ENCODE measurements at regions not wholly inside any gene's neighbourhood (a gene's known extent, or its start where the extent isn't known, plus 50 kb on each side); places are given as distances from the start of the nearest gene placed in this dataset.

DNA sequence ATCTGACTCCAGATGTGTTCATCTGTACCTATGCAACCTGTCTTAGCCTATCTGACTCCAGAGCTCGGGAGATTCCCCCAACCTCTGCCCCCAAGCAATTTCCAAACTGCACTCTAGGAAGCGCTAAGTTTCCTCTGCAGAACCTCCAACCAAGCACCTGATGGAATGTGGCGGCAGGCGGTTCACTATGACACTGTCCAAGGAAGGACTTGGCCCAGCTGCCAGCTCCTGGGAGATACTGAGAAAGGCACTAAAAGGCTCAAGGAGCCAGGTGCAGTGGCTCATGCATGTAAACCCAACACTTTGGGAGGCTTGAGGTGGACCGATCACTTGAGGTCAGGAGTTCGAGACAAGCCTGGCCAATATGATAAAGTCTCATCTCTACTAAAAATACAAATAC lies 244.0 kb downstream of the BCL11B start:
- no peak overlapping the region for H3K4me2 ChIP-seq (ENCODE audit: low read length)

DNA sequence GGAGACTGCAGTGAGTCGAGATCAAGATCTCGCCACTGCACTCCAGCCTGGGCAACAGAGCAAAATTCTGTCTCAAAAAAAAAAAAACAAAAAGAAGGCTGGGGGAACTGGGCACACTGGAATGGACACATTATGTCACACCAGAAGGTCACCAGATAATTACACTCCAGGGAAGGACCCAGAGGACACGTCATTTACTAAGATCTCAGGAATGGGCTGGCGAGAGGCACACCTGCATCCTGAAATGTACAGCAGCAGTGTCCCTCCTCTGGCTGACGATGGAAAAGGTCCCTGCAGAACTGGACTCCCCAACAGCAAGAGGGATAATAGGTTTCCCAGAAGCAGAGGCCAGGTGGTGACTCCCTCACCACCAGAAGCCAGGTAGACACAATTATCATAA lies 243.5 kb downstream of the BCL11B start:
- Histone ChIP-seq H3K27ac (ENCODE audit: low read depth, low read length) (no peak overlapping the region), H3K36me3 (ENCODE audit: insufficient read depth, low read length) (no peaks in the 10 kb centered on the region), H3K79me2 (ENCODE audit: insufficient read depth, low read length) (no peaks in the 10 kb centered on the region), H3K4me2 (ENCODE audit: low read length) (no peak overlapping the region), H3K4me1 (ENCODE audit: insufficient read depth, low read length) (no peaks in the 10 kb centered on the region), H3K4me3 (ENCODE audit: insufficient read depth, low read depth, low read length) (no peak overlapping the region), H2AFZ (ENCODE audit: low read depth, low read length) (no peak overlapping the region), H3K9me3 (ENCODE audit: insufficient read depth, low read depth, low read length) (peaks cover 4% of the 10 kb centered on the region), H3K27me3 (ENCODE audit: insufficient read depth, low read length) (no peaks in the 10 kb centered on the region), H4K20me1 (ENCODE audit: insufficient read depth, low read length) (no peaks in the 10 kb centered on the region), H3K9ac (ENCODE audit: low read length) (no peak overlapping the region)
- FAIRE-seq: no peak
- Mint-ChIP-seq H3K27ac (ENCODE audit: unreplicated experiment) (no peak overlapping the region), H3K27me3 (ENCODE audit: low read depth, unreplicated experiment) (peaks cover 28% of the 10 kb centered on the region), H3K4me1 (ENCODE audit: low read depth, unreplicated experiment) (peaks cover 2% of the 10 kb centered on the region), H3K4me3 (ENCODE audit: unreplicated experiment) (no peak overlapping the region), H3K36me3 (ENCODE audit: low read depth, unreplicated experiment) (peaks cover 4% of the 10 kb centered on the region), H3K9me3 (ENCODE audit: unreplicated experiment) (peaks cover 7% of the 10 kb centered on the region)
- no peak for TF ChIP-seq EZH2 (IDR thresholded peaks at IDR 0.05; ENCODE audit: insufficient read depth, low read length)
- DNase-seq (ENCODE audit: low read depth): no peak

More for the DNA sequence above, 244.0 kb downstream of the BCL11B start:
- H2AFZ ChIP-seq (ENCODE audit: low read depth, low read length): no peak overlapping the region
- H3K27me3 ChIP-seq (ENCODE audit: insufficient read depth, low read length): no peaks in the 10 kb centered on the region
- H3K36me3 Mint-ChIP-seq (ENCODE audit: low read depth, unreplicated experiment): peaks cover 4% of the 10 kb centered on the region
- H3K27me3 Mint-ChIP-seq (ENCODE audit: low read depth, unreplicated experiment): peaks cover 25% of the 10 kb centered on the region
- no peaks in the 10 kb centered on the region for H3K4me1 ChIP-seq (ENCODE audit: insufficient read depth, low read length)
- no peak overlapping the region for H3K4me3 ChIP-seq (ENCODE audit: insufficient read depth, low read depth, low read length)
- H3K9me3 Mint-ChIP-seq (ENCODE audit: unreplicated experiment): peaks cover 7% of the 10 kb centered on the region
- H3K9me3 ChIP-seq (ENCODE audit: insufficient read depth, low read depth, low read length): peaks cover 4% of the 10 kb centered on the region
- TF ChIP-seq, protein P1, sequence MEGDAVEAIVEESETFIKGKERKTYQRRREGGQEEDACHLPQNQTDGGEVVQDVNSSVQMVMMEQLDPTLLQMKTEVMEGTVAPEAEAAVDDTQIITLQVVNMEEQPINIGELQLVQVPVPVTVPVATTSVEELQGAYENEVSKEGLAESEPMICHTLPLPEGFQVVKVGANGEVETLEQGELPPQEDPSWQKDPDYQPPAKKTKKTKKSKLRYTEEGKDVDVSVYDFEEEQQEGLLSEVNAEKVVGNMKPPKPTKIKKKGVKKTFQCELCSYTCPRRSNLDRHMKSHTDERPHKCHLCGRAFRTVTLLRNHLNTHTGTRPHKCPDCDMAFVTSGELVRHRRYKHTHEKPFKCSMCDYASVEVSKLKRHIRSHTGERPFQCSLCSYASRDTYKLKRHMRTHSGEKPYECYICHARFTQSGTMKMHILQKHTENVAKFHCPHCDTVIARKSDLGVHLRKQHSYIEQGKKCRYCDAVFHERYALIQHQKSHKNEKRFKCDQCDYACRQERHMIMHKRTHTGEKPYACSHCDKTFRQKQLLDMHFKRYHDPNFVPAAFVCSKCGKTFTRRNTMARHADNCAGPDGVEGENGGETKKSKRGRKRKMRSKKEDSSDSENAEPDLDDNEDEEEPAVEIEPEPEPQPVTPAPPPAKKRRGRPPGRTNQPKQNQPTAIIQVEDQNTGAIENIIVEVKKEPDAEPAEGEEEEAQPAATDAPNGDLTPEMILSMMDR (IDR thresholded peaks at IDR 0.05; ENCODE audit: insufficient read depth, low read depth, low read length): no peak
- no peak for TF ChIP-seq EZH2 (IDR thresholded peaks at IDR 0.05; ENCODE audit: insufficient read depth, low read length)
- FAIRE-seq (no peak), DNase-seq (ENCODE audit: low read depth) (no peak)
- no peak overlapping the region for H3K27ac ChIP-seq (ENCODE audit: low read depth, low read length)
- H3K4me3 Mint-ChIP-seq (ENCODE audit: unreplicated experiment): no peak overlapping the region
- H3K4me1 Mint-ChIP-seq (ENCODE audit: low read depth, unreplicated experiment): peaks cover 2% of the 10 kb centered on the region
- H3K27ac Mint-ChIP-seq (ENCODE audit: unreplicated experiment): no peak overlapping the region
- no peaks in the 10 kb centered on the region for H3K36me3 ChIP-seq (ENCODE audit: insufficient read depth, low read length)
- no peak overlapping the region for H3K9ac ChIP-seq (ENCODE audit: low read length)
- no peaks in the 10 kb centered on the region for H4K20me1 ChIP-seq (ENCODE audit: insufficient read depth, low read length)
- H3K79me2 ChIP-seq (ENCODE audit: insufficient read depth, low read length): no peaks in the 10 kb centered on the region

DNA sequence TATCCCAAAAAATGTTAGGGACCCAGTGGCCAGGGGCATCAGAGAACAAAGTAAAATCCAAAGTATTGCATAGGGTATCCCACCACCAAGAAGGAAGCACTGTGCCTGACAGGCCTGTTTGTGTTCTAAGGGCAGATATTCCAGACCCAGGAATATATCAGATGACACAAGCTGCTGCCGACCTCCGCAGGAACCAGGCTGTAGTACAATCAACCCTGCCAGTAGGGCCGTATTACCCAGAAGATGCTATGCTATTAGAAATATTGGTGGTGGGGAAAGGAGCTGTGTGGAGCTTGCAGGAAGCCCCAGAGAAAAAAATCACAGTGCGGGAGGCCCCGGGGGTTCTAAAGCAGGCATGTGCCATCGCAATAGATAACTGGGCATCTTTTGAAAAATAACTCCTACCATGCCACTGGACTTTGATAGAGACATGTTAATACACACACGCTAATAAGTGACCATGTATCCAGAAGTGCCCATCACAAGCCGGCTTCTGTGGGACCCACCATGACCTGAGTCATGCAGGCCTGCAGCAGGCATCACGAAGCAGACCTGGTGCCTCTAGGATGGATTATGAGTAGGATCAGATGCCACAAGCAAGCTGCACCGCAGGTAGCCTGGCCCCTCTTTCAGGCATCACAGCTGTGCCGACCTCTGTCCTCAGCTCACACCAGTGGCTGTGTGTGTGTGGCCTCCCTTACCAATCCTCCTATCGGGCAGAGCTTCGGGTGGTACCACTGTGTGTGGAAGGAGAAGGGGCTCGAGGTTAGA lies 242.7 kb downstream of the BCL11B start:
- H3K27ac Mint-ChIP-seq (ENCODE audit: unreplicated experiment): no peak overlapping the region
- peaks cover 2% of the 10 kb centered on the region for H3K4me1 Mint-ChIP-seq (ENCODE audit: low read depth, unreplicated experiment)
- H3K4me1 ChIP-seq (ENCODE audit: insufficient read depth, low read length): no peaks in the 10 kb centered on the region
- no peak overlapping the region for H2AFZ ChIP-seq (ENCODE audit: low read depth, low read length)
- no peak overlapping the region for H3K9ac ChIP-seq (ENCODE audit: low read length)
- no peaks in the 10 kb centered on the region for H3K79me2 ChIP-seq (ENCODE audit: insufficient read depth, low read length)
- H3K27me3 Mint-ChIP-seq (ENCODE audit: low read depth, unreplicated experiment): peaks cover 28% of the 10 kb centered on the region
- no peak for FAIRE-seq
- H3K4me3 Mint-ChIP-seq (ENCODE audit: unreplicated experiment): no peak overlapping the region
- H3K36me3 ChIP-seq (ENCODE audit: insufficient read depth, low read length): no peaks in the 10 kb centered on the region
- no peak overlapping the region for H3K4me3 ChIP-seq (ENCODE audit: insufficient read depth, low read depth, low read length)
- H3K9me3 Mint-ChIP-seq (ENCODE audit: unreplicated experiment): peaks cover 7% of the 10 kb centered on the region
- TF ChIP-seq, protein P1 (IDR thresholded peaks at IDR 0.05; ENCODE audit: insufficient read depth, low read depth, low read length): no peak
- no peak for TF ChIP-seq EZH2 (IDR thresholded peaks at IDR 0.05; ENCODE audit: insufficient read depth, low read length)
- no peaks in the 10 kb centered on the region for H3K27me3 ChIP-seq (ENCODE audit: insufficient read depth, low read length)
- DNase-seq (ENCODE audit: low read depth): no peak
- no peaks in the 10 kb centered on the region for H4K20me1 ChIP-seq (ENCODE audit: insufficient read depth, low read length)
- H3K36me3 Mint-ChIP-seq (ENCODE audit: low read depth, unreplicated experiment): peaks cover 4% of the 10 kb centered on the region
- H3K4me2 ChIP-seq (ENCODE audit: low read length): no peak overlapping the region
- peaks cover 4% of the 10 kb centered on the region for H3K9me3 ChIP-seq (ENCODE audit: insufficient read depth, low read depth, low read length)
- H3K27ac ChIP-seq (ENCODE audit: low read depth, low read length): no peak overlapping the region

All from astrocyte (in vitro differentiated cells and primary cell).